HepG2 (cell line): ENCODE measurements at regions not wholly inside any gene's neighbourhood (a gene's known extent, or its start where the extent isn't known, plus 50 kb on each side); places are given as distances from the start of the nearest gene placed in this dataset.

Source experiments
- ATAC-seq: fragments of 200-7000 bp; cut with Tn5 transposase; 3 replicates; pipeline ENCODE4 v1.9.1; 2020; ENCODE audit warnings: mild to moderate bottlenecking, moderate library complexity
- BruUV-seq: library from RNA; stranded (reverse); fragments of 400-500 nt; replicated peaks from 2 replicates; lab custom pipeline; 2021; lab: Mats Ljungman, UMichigan
- CTCF ChIA-PET: fragments of 300-600 bp; formaldehyde crosslinking; extraction: SDS; loops from one replicate; lab custom pipeline; 2021; ENCODE audit warnings: low total read pairs, inconsistent platforms, low intra/inter-chr PET ratio; lab: Yijun Ruan, JAX
- POLR2A ChIA-PET: fragments of 350-600 bp; sonication (Branson Sonifier 250); formaldehyde crosslinking; loops from one replicate; lab custom pipeline; 2020; ENCODE audit warnings: antibody characterized with exemption, inconsistent platforms; lab: Yijun Ruan, JAX
- DNase-seq: peaks from one replicate; pipeline ENCODE4 v3.0.0-alpha.2; 2015; ENCODE audit warnings: low spot score
- FAIRE-seq: peaks from 3 replicates; lab custom pipeline; 2011; peaks lifted over from hg19 to GRCh38; lab: Jason Lieb, UNC
- H2AFZ ChIP-seq: one replicate; pipeline ENCODE4 v1.6.1; 2011; ENCODE audit warnings: low read length, inconsistent platforms
- H3K27ac ChIP-seq: fragments of 300-600 bp; 3 replicates; pipeline ENCODE4 v1.8.0; 2011; ENCODE audit warnings: mixed run types, mild to moderate bottlenecking, mixed read lengths, low read length, inconsistent platforms; ENCODE audit not compliant: insufficient read depth; ENCODE audit errors: extremely low read length
- H3K27me3 ChIP-seq, 2 experiments: fragments of 200-600 bp in 1 of 2; 2 replicates in 1 of 2; 3 replicates in 1 of 2; pipeline versions ENCODE4 v1.6.0 to v1.8.0; 2011; ENCODE audit warnings: low read length in 2 of 2, mild to moderate bottlenecking in 2 of 2, moderate library complexity in 2 of 2, inconsistent platforms in 1 of 2; ENCODE audit not compliant: insufficient read depth in 2 of 2, control insufficient read depth in 1 of 2
- H3K36me3 ChIP-seq, 2 experiments: fragments of 200-600 bp in 1 of 2; replicated peaks in 1 of 2; 2 replicates in 1 of 2; 3 replicates in 1 of 2; pipeline versions ENCODE4 v1.5.1 to v1.8.0; 2011; ENCODE audit warnings: low read length in 2 of 2, inconsistent platforms in 1 of 2; ENCODE audit not compliant: insufficient read depth in 2 of 2, control insufficient read depth in 1 of 2
- H3K4me1 ChIP-seq: 2 replicates; pipeline ENCODE4 v1.5.1; 2012; ENCODE audit warnings: low read length, inconsistent platforms; ENCODE audit not compliant: insufficient read depth
- H3K4me2 ChIP-seq: 2 replicates; pipeline ENCODE4 v1.6.0; 2011; ENCODE audit warnings: low read depth, low read length, inconsistent platforms
- H3K4me3 ChIP-seq, 3 experiments: fragments of 200-600 bp in 1 of 3; sonication (generic), shearing (Covaris generic) in 1 of 3; replicated peaks in 1 of 3; 2 replicates each; pipeline ENCODE4 v1.5.1; 2011 to 2016; ENCODE audit warnings: low read length in 3 of 3, inconsistent platforms in 2 of 3, low read depth in 2 of 3, mild to moderate bottlenecking in 2 of 3, control low read depth in 1 of 3, mixed read lengths in 1 of 3; ENCODE audit not compliant: insufficient read depth in 1 of 3
- H3K79me2 ChIP-seq: one replicate; pipeline ENCODE4 v1.6.1; 2011; ENCODE audit warnings: low read length, inconsistent platforms; ENCODE audit not compliant: insufficient read depth
- H3K9ac ChIP-seq: 2 replicates; pipeline ENCODE4 v1.6.0; 2011; ENCODE audit warnings: mild to moderate bottlenecking, low read depth, low read length, inconsistent platforms; ENCODE audit not compliant: insufficient read depth
- H3K9me3 ChIP-seq: 2 replicates; pipeline ENCODE4 v1.5.1; 2012; ENCODE audit warnings: mild to moderate bottlenecking, low read length
- H4K20me1 ChIP-seq: 2 replicates; pipeline ENCODE4 v1.6.0; 2011; ENCODE audit warnings: inconsistent platforms, mild to moderate bottlenecking, low read length, moderate library complexity; ENCODE audit not compliant: insufficient read depth
- ATF3 ChIP-seq: sonication (generic); formaldehyde crosslinking; IDR thresholded peaks from 2 replicates; pipeline ENCODE4 v1.4.0; 2020; ENCODE audit warnings: missing genetic modification reagents
- PPARG ChIP-seq: conservative IDR thresholded peaks from 2 replicates; pipeline ENCODE4 v1.6.1; 2016; ENCODE audit warnings: missing biosample characterization, missing genetic modification reagents
- SKIL ChIP-seq: sonication (generic); formaldehyde crosslinking; IDR thresholded peaks from 2 replicates; pipeline ENCODE4 v1.8.0; 2022; ENCODE audit warnings: missing genetic modification reagents, mild to moderate bottlenecking, moderate library complexity, borderline replicate concordance
- ZNF460 ChIP-seq: sonication (generic); formaldehyde crosslinking; IDR thresholded peaks from 2 replicates; pipeline ENCODE4 v1.5.1; 2020; ENCODE audit warnings: missing genetic modification reagents, mild to moderate bottlenecking, borderline replicate concordance
- ZNF770 ChIP-seq: sonication (generic); formaldehyde crosslinking; IDR thresholded peaks from 2 replicates; pipeline ENCODE4 v1.5.0; 2020; ENCODE audit warnings: mild to moderate bottlenecking, missing genetic modification reagents
- WGBS: methylation state at CpG from one replicate; pipeline ENCODE4 v1.1.6; 2017; ENCODE audit warnings: low lambda C conversion rate; 5-methylcytosine and 5-hydroxymethylcytosine counted together
- in situ Hi-C: cut with HindIII; loops from 2 replicates; pipeline ENCODE4 v1.10.0; 2017; ENCODE audit warnings: low pct_unique_long_range_greater_than_20kb; ENCODE audit not compliant: extremely low pct_ligation_motif_present
- intact Hi-C: fragments of 100-400 bp; cut with micrococcal nuclease; formaldehyde crosslinking; loops from one replicate; pipeline ENCODE4 v1.10.0; 2022; ENCODE audit not compliant: unreplicated experiment

- no peak for TF ChIP-seq PPARG (CRISPR knock-in tag)
- TF ChIP-seq ATF3 (CRISPR knock-in tag) = no peak
- TF ChIP-seq SKIL (CRISPR knock-in tag) = no peak
- TF ChIP-seq ZNF460 = no peak
- TF ChIP-seq ZNF770 (CRISPR knock-in tag) = no peak
- TF ChIP-seq, all 625 proteins: peak for 0
- BruUV-seq = no TSS peak
- ChIA-PET POLR2A (no interaction called here), CTCF (no interaction called here)
- intact Hi-C loops (no loop called here), in situ Hi-C loops (no loop called here)
- no peak for DNase-seq
- Histone ChIP-seq H3K27me3 (no peaks in the 10 kb centered on the region), H3K4me2 (no peak overlapping the region), H3K9me3 (no peaks in the 10 kb centered on the region), H3K79me2 (no peaks in the 10 kb centered on the region), H4K20me1 (no peaks in the 10 kb centered on the region), H2AFZ (no peak overlapping the region), H3K4me3 (no peak overlapping the region), H3K9ac (no peak overlapping the region), H3K4me1 (no peaks in the 10 kb centered on the region), H3K27ac (no peak overlapping the region), H3K36me3 (no peaks in the 10 kb centered on the region)
- 0% methylated on average over 3 of the region's 3 CpGs for WGBS
- FAIRE-seq = no peak
- no peak for ATAC-seq
Measured at GRCh38 chr7:136348142-136348541, 371.0 kb upstream of the MTPN start.
